Endothelial cell of umbilical vein (primary cell): ENCODE measurements at regions not wholly inside any gene's neighbourhood (a gene's known extent, or its start where the extent isn't known, plus 50 kb on each side); places are given as distances from the start of the nearest gene placed in this dataset.

ENCODE experiments used
- CTCF ChIP-seq, 2 donors: IDR thresholded peaks; 1 replicate in 1 of 2; 2 replicates in 1 of 2; pipeline ENCODE4 v1.5.1; 2011; ENCODE audit warnings: low read length in 2 of 2, mild to moderate bottlenecking in 2 of 2, moderate library complexity in 2 of 2, control low read depth in 1 of 2, inconsistent platforms in 1 of 2, low read depth in 1 of 2; ENCODE audit not compliant: insufficient read depth in 1 of 2; ENCODE audit errors: extremely low read depth in 1 of 2
- EZH2 ChIP-seq: IDR thresholded peaks from 2 replicates; pipeline ENCODE4 v1.6.1; 2012; ENCODE audit warnings: borderline replicate concordance, low read depth, mild to moderate bottlenecking, moderate library complexity, low read length, inconsistent platforms; ENCODE audit not compliant: severe bottlenecking
- FOS ChIP-seq: IDR thresholded peaks from 2 replicates; pipeline ENCODE4 v1.6.1; 2011; ENCODE audit warnings: mild to moderate bottlenecking, low read length, moderate library complexity, borderline replicate concordance; ENCODE audit not compliant: insufficient read depth
- GATA2 ChIP-seq: IDR thresholded peaks from 2 replicates; pipeline ENCODE4 v1.7.0; 2011; ENCODE audit warnings: low read depth, mild to moderate bottlenecking, moderate library complexity, mixed read lengths, low read length; ENCODE audit not compliant: insufficient read length, insufficient read depth
- JUN ChIP-seq: IDR thresholded peaks from 2 replicates; pipeline ENCODE4 v1.6.1; 2011; ENCODE audit warnings: borderline replicate concordance, low read depth; ENCODE audit not compliant: insufficient read length, insufficient read depth
- MYC ChIP-seq: IDR thresholded peaks from one replicate; pipeline ENCODE4 v1.6.1; 2011; ENCODE audit warnings: mild to moderate bottlenecking, low read depth, low read length
- POLR2A ChIP-seq: IDR thresholded peaks from 2 replicates; pipeline ENCODE4 v1.6.1; 2012; ENCODE audit warnings: low read depth, mild to moderate bottlenecking, control low read depth, low read length
- POLR2AphosphoS5 ChIP-seq: IDR thresholded peaks from 2 replicates; pipeline ENCODE4 v1.6.1; 2012; ENCODE audit warnings: low read depth, mild to moderate bottlenecking, control low read depth, low read length, moderate library complexity; ENCODE audit not compliant: insufficient read depth
- TF ChIP-seq, protein P1 (sequence below): IDR thresholded peaks from 2 replicates; pipeline ENCODE4 v1.6.1; 2011; ENCODE audit not compliant: insufficient read depth, insufficient read length

DNA sequence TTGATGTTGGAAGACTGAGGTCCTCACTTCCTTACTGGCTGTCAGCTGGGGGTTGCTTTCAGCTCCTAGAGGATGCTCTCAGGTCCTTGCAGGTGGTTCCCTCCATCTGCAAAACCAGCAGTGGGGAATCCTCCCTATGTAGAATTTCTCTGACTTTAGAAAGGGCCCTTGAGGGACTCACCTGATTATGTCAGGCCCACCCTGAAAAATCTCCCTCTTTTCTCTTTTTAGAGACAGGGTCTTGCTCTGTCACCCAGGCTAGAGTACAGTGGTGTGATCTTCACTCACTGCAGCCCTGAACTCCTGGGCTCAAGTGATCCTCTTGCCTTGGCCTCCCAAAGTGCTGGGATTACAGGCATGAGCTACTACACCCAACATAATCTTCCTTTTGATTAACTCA is 102.9 kb upstream of the MCHR2 start:
- TF ChIP-seq POLR2AphosphoS5 (no peak), CTCF (IDR thresholded peaks at IDR 0.05; ENCODE audit: extremely low read depth in 1 of 2, insufficient read depth in 1 of 2, low read depth in 1 of 2, low read length in 2 of 2) (no peak), POLR2A (no peak), EZH2 (no peak), JUN (no peak), MYC (no peak), GATA2 (no peak), FOS (no peak)
- TF ChIP-seq, protein P1, sequence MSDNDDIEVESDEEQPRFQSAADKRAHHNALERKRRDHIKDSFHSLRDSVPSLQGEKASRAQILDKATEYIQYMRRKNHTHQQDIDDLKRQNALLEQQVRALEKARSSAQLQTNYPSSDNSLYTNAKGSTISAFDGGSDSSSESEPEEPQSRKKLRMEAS, result no peak
